MCF 10A (cell line): ENCODE measurements at regions not wholly inside any gene's neighbourhood (a gene's known extent, or its start where the extent isn't known, plus 50 kb on each side); places are given as distances from the start of the nearest gene placed in this dataset.

Experiments
- BruUV-seq: library from RNA; stranded (reverse); fragments of 400-500 nt; replicated peaks from 2 replicates; lab custom pipeline; 2021; lab: Mats Ljungman, UMichigan
- CTCF ChIA-PET: fragments of 300-600 bp; sonication (Branson Sonifier 250); formaldehyde crosslinking; extraction: SDS; loops from one replicate; lab custom pipeline; 2021; ENCODE audit warnings: antibody characterized with exemption, inconsistent platforms; lab: Yijun Ruan, JAX
- POLR2A ChIA-PET: fragments of 300-600, 350-650 bp; sonication (Branson Sonifier 250); formaldehyde crosslinking; extraction: SDS; loops from one replicate; lab custom pipeline; 2020; ENCODE audit warnings: antibody characterized with exemption, inconsistent platforms; lab: Yijun Ruan, JAX
- DNase-seq: peaks from one replicate; pipeline ENCODE4 v3.0.0-alpha.2; 2018; ENCODE audit not compliant: unreplicated experiment
- H3K27ac Mint-ChIP-seq: one replicate; pipeline ENCODE4 v1.8.0; 2022; ENCODE audit warnings: mild to moderate bottlenecking, low read depth, mixed read lengths; ENCODE audit not compliant: unreplicated experiment
- H3K27me3 Mint-ChIP-seq: one replicate; pipeline ENCODE4 v1.8.0; 2022; ENCODE audit warnings: mixed read lengths; ENCODE audit not compliant: insufficient read depth, unreplicated experiment
- H3K36me3 Mint-ChIP-seq: one replicate; pipeline ENCODE4 v1.8.0; 2022; ENCODE audit warnings: mild to moderate bottlenecking, moderate library complexity, mixed read lengths; ENCODE audit not compliant: insufficient read depth, unreplicated experiment
- H3K4me1 Mint-ChIP-seq: one replicate; pipeline ENCODE4 v1.8.0; 2022; ENCODE audit warnings: mixed read lengths; ENCODE audit not compliant: insufficient read depth, unreplicated experiment
- H3K4me3 Mint-ChIP-seq: one replicate; pipeline ENCODE4 v1.8.0; 2022; ENCODE audit warnings: mild to moderate bottlenecking, moderate library complexity, mixed read lengths; ENCODE audit not compliant: unreplicated experiment
- H3K9me3 Mint-ChIP-seq: one replicate; pipeline ENCODE4 v1.8.0; 2022; ENCODE audit warnings: mixed read lengths; ENCODE audit not compliant: unreplicated experiment
- CTCF ChIP-seq: fragments of 200-600 bp; IDR thresholded peaks from one replicate; pipeline ENCODE4 v1.8.0; 2022; ENCODE audit warnings: antibody characterized with exemption, mild to moderate bottlenecking; ENCODE audit not compliant: unreplicated experiment
- intact Hi-C: fragments of 100-400 bp; cut with micrococcal nuclease; formaldehyde crosslinking; loops from 2 replicates; pipeline ENCODE4 v1.14.1; 2022

- no peak overlapping the region for H3K27ac Mint-ChIP-seq
- no peak for DNase-seq
- TF ChIP-seq CTCF = no peak
- no peaks in the 10 kb centered on the region for H3K27me3 Mint-ChIP-seq
- POLR2A ChIA-PET = no interaction called here
- H3K36me3 Mint-ChIP-seq = no peaks in the 10 kb centered on the region
- H3K4me1 Mint-ChIP-seq = peaks cover 6% of the 10 kb centered on the region
- H3K4me3 Mint-ChIP-seq = no peak overlapping the region
- intact Hi-C loops = no loop called here
- no peaks in the 10 kb centered on the region for H3K9me3 Mint-ChIP-seq
- CTCF ChIA-PET = no interaction called here
- BruUV-seq = no TSS peak
Observed at GRCh38 chr10:118914629-118915028, 114.9 kb upstream of the NANOS1 start.

GRCh38 chr10:118915161-118915560 lies 114.4 kb upstream of the NANOS1 start:
- Mint-ChIP-seq H3K27ac (no peak overlapping the region), H3K4me1 (peaks cover 6% of the 10 kb centered on the region), H3K36me3 (no peaks in the 10 kb centered on the region), H3K9me3 (no peaks in the 10 kb centered on the region), H3K4me3 (no peak overlapping the region), H3K27me3 (no peaks in the 10 kb centered on the region)
- intact Hi-C loops = no loop called here
- TF ChIP-seq CTCF = no peak
- CTCF ChIA-PET = interaction anchor here (0.6 kb wide), 1 partner anchor 8 kb away, joined by 3 read pairs; no protein-coding TSS in a partner anchor
- no peak for DNase-seq
- POLR2A ChIA-PET = no interaction called here
- no TSS peak for BruUV-seq

- TF ChIP-seq CTCF = no peak
- H3K27ac Mint-ChIP-seq = no peak overlapping the region
- POLR2A ChIA-PET = no interaction called here
- no peak for DNase-seq
- no peak overlapping the region for H3K4me3 Mint-ChIP-seq
- no peaks in the 10 kb centered on the region for H3K36me3 Mint-ChIP-seq
- no peaks in the 10 kb centered on the region for H3K27me3 Mint-ChIP-seq
- CTCF ChIA-PET = no interaction called here
- H3K9me3 Mint-ChIP-seq = no peaks in the 10 kb centered on the region
- peaks cover 7% of the 10 kb centered on the region for H3K4me1 Mint-ChIP-seq
- no TSS peak for BruUV-seq
- intact Hi-C loops = no loop called here
Observed at GRCh38 chr10:118916777-118917176, 112.7 kb upstream of the NANOS1 start.

- no peak for TF ChIP-seq CTCF
- intact Hi-C loops = no loop called here
- CTCF ChIA-PET = no interaction called here
- no peak overlapping the region for H3K4me3 Mint-ChIP-seq
- no peaks in the 10 kb centered on the region for H3K9me3 Mint-ChIP-seq
- H3K36me3 Mint-ChIP-seq = peaks cover 4% of the 10 kb centered on the region
- no TSS peak for BruUV-seq
- H3K27me3 Mint-ChIP-seq = no peaks in the 10 kb centered on the region
- H3K27ac Mint-ChIP-seq = no peak overlapping the region
- no peak for DNase-seq
- peaks cover 14% of the 10 kb centered on the region for H3K4me1 Mint-ChIP-seq
- POLR2A ChIA-PET = no interaction called here
Observed at GRCh38 chr10:118917701-118918100, 111.8 kb upstream of the NANOS1 start.
